ENCODE measurements at regions not wholly inside any gene's neighbourhood (a gene's known extent, or its start where the extent isn't known, plus 50 kb on each side); places are given as distances from the start of the nearest gene placed in this dataset.
"Not testable (repeated sequence)": the region's sequence is repeated elsewhere in the genome, so short reads cannot be mapped to it uniquely, and the experiment has no call there.

- DNase-seq (peak in 1 of 2 donors; percentile 31), ATAC-seq (replicated peaks in 1 of 2) (peak; percentile 71 to 72)
- H3K4me1 Mint-ChIP-seq (ENCODE audit: low read depth), result peaks cover 63% of the 10 kb centered on the region
- H3K4me3 Mint-ChIP-seq; H3K27me3 Mint-ChIP-seq (ENCODE audit: low read depth); H3K9me3 Mint-ChIP-seq: not testable (repeated sequence)
- peaks cover 8 to 14% of the 10 kb centered on the region in 2 donors for H3K36me3 Mint-ChIP-seq (ENCODE audit: insufficient read depth in 2 of 2)
- peak overlapping the region; percentile 76 for H3K27ac Mint-ChIP-seq
These were observed 57.8 kb upstream of the KIF2A start for GRCh38 chr5:62248192-62248591.

DNA sequence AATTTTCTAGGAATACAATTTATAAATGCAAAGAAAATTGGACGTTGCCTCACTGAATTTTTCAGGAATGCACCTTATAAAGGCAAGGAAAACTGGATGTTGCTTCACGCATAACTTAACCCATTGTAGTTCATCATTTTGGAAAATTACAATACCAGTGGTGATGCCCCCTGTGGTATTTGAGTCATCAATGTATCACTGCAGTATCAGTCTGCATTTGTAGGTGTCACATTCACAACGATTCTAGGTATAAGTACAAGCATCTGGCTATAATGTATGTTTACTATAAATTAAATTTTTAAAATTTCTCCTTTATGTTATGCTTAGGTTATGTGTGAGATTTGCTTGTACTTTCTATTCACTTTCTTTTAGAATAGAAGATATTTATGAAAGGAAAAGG is 55.9 kb upstream of the KIF2A start:
- H3K27ac Mint-ChIP-seq; H3K27me3 Mint-ChIP-seq (ENCODE audit: low read depth); H3K4me3 Mint-ChIP-seq; DNase-seq; H3K9me3 Mint-ChIP-seq: not testable (repeated sequence)
- Mint-ChIP-seq H3K36me3 (ENCODE audit: insufficient read depth in 2 of 2) (peaks cover 10 to 22% of the 10 kb centered on the region in 2 donors), H3K4me1 (ENCODE audit: low read depth) (peaks cover 62% of the 10 kb centered on the region)
- peak; percentile 87 to 89 for ATAC-seq (replicated peaks in 1 of 2)

- Mint-ChIP-seq H3K4me3 (peak overlapping the region in 1 of 2 donors; percentile 6), H3K36me3 (ENCODE audit: insufficient read depth in 2 of 2) (peaks cover 10 to 22% of the 10 kb centered on the region in 2 donors), H3K4me1 (ENCODE audit: low read depth) (peaks cover 63% of the 10 kb centered on the region)
- H3K9me3 Mint-ChIP-seq; DNase-seq; H3K27me3 Mint-ChIP-seq (ENCODE audit: low read depth); H3K27ac Mint-ChIP-seq; ATAC-seq (replicated peaks in 1 of 2): not testable (repeated sequence)
These were observed 55.1 kb upstream of the KIF2A start for GRCh38 chr5:62250919-62251318.

DNA sequence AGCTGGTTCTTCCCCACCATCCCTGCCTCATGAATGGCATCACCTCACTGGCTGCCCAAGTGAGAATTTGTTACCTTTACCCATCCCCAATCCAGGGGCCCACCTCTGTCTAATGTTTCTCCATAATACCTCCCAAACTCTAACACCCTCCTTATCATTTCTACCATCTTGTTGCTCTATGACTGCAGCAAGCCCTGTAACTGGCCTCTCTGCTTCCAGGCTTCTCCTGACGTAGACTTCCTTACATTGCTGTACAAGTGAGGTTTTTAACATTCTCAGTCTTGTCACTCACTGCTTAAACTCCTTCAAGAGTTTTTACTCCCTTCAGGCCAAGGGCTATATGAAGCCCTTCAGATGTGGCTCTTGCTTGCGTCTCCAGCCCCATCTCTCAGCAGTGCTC is 53.5 kb upstream of the KIF2A start:
- DNase-seq; H3K4me3 Mint-ChIP-seq; H3K9me3 Mint-ChIP-seq; ATAC-seq (replicated peaks in 1 of 2); H3K27ac Mint-ChIP-seq; H3K27me3 Mint-ChIP-seq (ENCODE audit: low read depth): not testable (repeated sequence)
- Mint-ChIP-seq H3K36me3 (ENCODE audit: insufficient read depth in 2 of 2) (peaks cover 10 to 22% of the 10 kb centered on the region in 2 donors), H3K4me1 (ENCODE audit: low read depth) (peaks cover 75% of the 10 kb centered on the region)

- not testable (repeated sequence) for ATAC-seq (replicated peaks in 1 of 2); H3K4me3 Mint-ChIP-seq; H3K27ac Mint-ChIP-seq; DNase-seq; H3K27me3 Mint-ChIP-seq (ENCODE audit: low read depth)
- H3K36me3 Mint-ChIP-seq (ENCODE audit: insufficient read depth in 2 of 2), result peaks cover 16 to 22% of the 10 kb centered on the region in 2 donors
- H3K4me1 Mint-ChIP-seq (ENCODE audit: low read depth), result peaks cover 79% of the 10 kb centered on the region
- H3K9me3 Mint-ChIP-seq, result peaks cover 13 to 14% of the 10 kb centered on the region in 2 donors
These were observed 50.5 kb upstream of the KIF2A start for GRCh38 chr5:62255551-62255950.

- Mint-ChIP-seq H3K4me3 (peak overlapping the region; percentile 68 to 83), H3K36me3 (ENCODE audit: insufficient read depth in 2 of 2) (peaks cover 16 to 21% of the 10 kb centered on the region in 2 donors), H3K27ac (peak overlapping the region; percentile 29), H3K9me3 (peaks cover 13 to 14% of the 10 kb centered on the region in 2 donors), H3K27me3 (ENCODE audit: low read depth) (no peaks in the 10 kb centered on the region), H3K4me1 (ENCODE audit: low read depth) (peaks cover 79% of the 10 kb centered on the region)
- peak; percentile 65 to 83 for ATAC-seq (replicated peaks in 1 of 2)
- peak in 1 of 2 donors; percentile 21 for DNase-seq
These were observed 49.6 kb upstream of the KIF2A start for GRCh38 chr5:62256161-62257019.

Data from activated T-cell treated with anti-CD3 and anti-CD28 coated beads, Interleukin-2, amount 50 U/mL, for 72 hours (primary cell).